ENCODE measurements at regions not wholly inside any gene's neighbourhood (a gene's known extent, or its start where the extent isn't known, plus 50 kb on each side); places are given as distances from the start of the nearest gene placed in this dataset.

DNA sequence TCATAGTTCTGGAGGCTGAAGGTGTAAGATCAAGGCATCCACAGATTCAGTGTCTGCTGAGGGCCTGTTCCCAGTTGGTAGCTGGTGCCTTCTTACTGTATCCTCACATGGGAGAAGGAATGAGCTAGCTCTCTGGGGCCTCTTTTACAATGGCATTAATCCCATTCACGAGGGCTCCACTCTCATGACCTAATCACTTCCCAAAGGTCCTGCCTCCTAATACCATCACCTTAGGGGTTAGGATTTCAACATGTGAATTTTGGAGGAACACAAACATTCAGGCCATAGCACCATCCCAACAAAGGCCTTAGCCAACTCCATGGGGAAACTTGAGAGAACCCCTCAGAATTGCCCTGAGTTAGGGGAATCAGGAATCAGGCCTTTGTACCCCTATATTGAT, 66.1 kb upstream of the CREB5 start:
- Histone ChIP-seq H3K4me1 (ENCODE audit: insufficient read depth, low read length, poor library complexity, severe bottlenecking) (no peaks in the 10 kb centered on the region), H3K36me3 (ENCODE audit: insufficient read depth, low read length) (no peaks in the 10 kb centered on the region), H3K9me2 (ENCODE audit: insufficient read depth, low read length) (no peaks in the 10 kb centered on the region), H3K9me3 (ENCODE audit: low read length) (no peaks in the 10 kb centered on the region), H3K79me2 (ENCODE audit: insufficient read depth, low read depth, low read length) (no peaks in the 10 kb centered on the region), H4K20me1 (ENCODE audit: insufficient read depth, low read length) (no peaks in the 10 kb centered on the region), H3K4me2 (ENCODE audit: low read length) (no peak overlapping the region), H3K4me3 (ENCODE audit: low read depth, low read length, poor library complexity, severe bottlenecking) (no peak overlapping the region), H2AFZ (ENCODE audit: low read length) (no peak overlapping the region), H3K27ac (ENCODE audit: low read depth, low read length, poor library complexity, severe bottlenecking) (no peak overlapping the region)
- DNase-seq (ENCODE audit: low spot score) = no peak
- BruUV-seq (replicated peaks) = no TSS peak
- POLR2A ChIA-PET = no interaction called here
- CTCF ChIA-PET (ENCODE audit: unreplicated experiment) = interaction anchor here (1.2 kb wide), 1 partner anchor 10 kb away, joined by 3 read pairs; no protein-coding TSS in a partner anchor
- intact Hi-C loops (cut with micrococcal nuclease; ENCODE audit: unreplicated experiment) = no loop called here
- TF ChIP-seq, protein P1, sequence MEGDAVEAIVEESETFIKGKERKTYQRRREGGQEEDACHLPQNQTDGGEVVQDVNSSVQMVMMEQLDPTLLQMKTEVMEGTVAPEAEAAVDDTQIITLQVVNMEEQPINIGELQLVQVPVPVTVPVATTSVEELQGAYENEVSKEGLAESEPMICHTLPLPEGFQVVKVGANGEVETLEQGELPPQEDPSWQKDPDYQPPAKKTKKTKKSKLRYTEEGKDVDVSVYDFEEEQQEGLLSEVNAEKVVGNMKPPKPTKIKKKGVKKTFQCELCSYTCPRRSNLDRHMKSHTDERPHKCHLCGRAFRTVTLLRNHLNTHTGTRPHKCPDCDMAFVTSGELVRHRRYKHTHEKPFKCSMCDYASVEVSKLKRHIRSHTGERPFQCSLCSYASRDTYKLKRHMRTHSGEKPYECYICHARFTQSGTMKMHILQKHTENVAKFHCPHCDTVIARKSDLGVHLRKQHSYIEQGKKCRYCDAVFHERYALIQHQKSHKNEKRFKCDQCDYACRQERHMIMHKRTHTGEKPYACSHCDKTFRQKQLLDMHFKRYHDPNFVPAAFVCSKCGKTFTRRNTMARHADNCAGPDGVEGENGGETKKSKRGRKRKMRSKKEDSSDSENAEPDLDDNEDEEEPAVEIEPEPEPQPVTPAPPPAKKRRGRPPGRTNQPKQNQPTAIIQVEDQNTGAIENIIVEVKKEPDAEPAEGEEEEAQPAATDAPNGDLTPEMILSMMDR (conservative IDR thresholded peaks at IDR 0.05; ENCODE audit: low read length) = no peak
- no peak for TF ChIP-seq EZH2phosphoT487 (IDR thresholded peaks at IDR 0.05; ENCODE audit: borderline replicate concordance, low read depth, low read length)

DNA sequence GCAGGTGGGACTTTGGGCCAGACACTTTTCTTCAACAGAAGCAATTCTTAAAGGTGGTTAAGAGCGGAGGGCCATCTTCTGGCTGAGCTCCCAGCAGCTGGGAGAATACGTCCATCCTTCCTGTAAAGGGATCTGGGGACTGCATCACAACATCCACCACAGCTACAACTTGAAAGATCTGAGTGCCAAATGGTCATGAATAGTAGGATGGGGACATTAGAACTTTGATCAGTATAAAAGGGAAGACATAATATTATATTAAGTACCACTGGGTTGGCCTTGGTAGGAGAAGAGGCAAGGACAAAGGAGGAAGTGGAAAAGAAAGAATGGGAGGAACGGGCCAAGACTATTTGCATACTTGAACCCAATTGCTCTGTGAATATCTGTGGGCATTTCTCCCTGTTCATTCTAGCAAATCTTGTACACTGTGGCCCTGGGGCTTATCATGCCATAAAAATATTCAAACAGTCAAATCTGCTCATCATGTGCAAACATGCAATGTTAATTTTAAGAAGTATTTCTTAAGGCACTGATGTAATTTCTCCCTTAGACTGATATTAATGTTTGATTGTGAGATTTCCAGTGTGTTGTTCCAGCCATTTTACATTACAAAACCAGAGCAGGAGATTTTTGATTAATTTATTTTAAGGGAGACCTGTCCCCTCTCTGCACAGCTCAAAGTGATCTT, 65.5 kb upstream of the CREB5 start:
- BruUV-seq (replicated peaks) = no TSS peak
- H3K4me3 ChIP-seq (ENCODE audit: low read depth, low read length, poor library complexity, severe bottlenecking) = no peak overlapping the region
- no peaks in the 10 kb centered on the region for H3K79me2 ChIP-seq (ENCODE audit: insufficient read depth, low read depth, low read length)
- H3K9me2 ChIP-seq (ENCODE audit: insufficient read depth, low read length) = no peaks in the 10 kb centered on the region
- no peaks in the 10 kb centered on the region for H3K36me3 ChIP-seq (ENCODE audit: insufficient read depth, low read length)
- H4K20me1 ChIP-seq (ENCODE audit: insufficient read depth, low read length) = no peaks in the 10 kb centered on the region
- H3K4me2 ChIP-seq (ENCODE audit: low read length) = no peak overlapping the region
- H3K9me3 ChIP-seq (ENCODE audit: low read length) = no peaks in the 10 kb centered on the region
- intact Hi-C loops (cut with micrococcal nuclease; ENCODE audit: unreplicated experiment) = no loop called here
- TF ChIP-seq EZH2phosphoT487 (IDR thresholded peaks at IDR 0.05; ENCODE audit: borderline replicate concordance, low read depth, low read length) = no peak
- CTCF ChIA-PET (ENCODE audit: unreplicated experiment) = interaction anchor here (1.2 kb wide), 1 partner anchor 9 kb away, joined by 3 read pairs; no protein-coding TSS in a partner anchor
- DNase-seq (ENCODE audit: low spot score) = no peak
- POLR2A ChIA-PET = no interaction called here
- no peak overlapping the region for H2AFZ ChIP-seq (ENCODE audit: low read length)
- no peak overlapping the region for H3K27ac ChIP-seq (ENCODE audit: low read depth, low read length, poor library complexity, severe bottlenecking)
- no peaks in the 10 kb centered on the region for H3K4me1 ChIP-seq (ENCODE audit: insufficient read depth, low read length, poor library complexity, severe bottlenecking)

DNA sequence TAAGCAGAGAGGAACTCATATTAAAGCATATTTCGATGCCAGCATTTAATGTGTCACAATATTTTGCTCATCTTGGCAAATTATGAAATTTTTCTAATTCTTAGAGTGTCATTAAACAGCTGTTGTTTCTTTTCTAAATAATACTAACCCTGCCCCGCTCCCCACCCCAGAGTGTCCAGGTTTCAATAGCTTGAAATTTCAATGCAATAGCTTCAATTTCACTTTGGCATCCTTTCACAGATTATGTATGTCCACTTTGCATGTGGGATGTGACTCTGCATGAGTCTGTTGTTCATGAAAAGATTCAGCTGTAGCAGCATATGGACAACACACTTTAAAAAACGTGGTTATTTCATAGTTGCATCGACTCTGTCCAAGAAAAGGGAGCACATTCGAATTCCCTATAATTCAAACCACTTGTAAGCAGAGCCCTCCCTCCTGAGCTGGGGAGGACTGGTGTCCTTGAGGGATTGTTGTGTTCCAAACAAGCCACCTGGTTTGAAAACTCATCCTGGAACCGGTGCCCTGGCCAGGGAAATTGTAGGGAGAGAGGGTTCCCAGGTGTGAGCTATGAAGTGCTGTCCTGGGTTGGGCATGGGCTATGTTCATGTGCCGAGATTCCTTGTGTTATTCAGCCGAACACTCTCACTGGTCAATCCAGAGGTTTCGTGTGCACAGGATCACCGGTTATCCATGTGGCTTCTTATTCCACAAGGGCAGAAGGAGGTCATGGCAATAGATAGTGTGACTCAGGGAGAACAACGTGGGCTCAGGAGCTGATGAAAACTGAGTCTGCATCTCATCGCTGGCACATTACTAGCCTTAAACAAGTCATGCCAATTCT, 64.6 kb upstream of the CREB5 start:
- DNase-seq (ENCODE audit: low spot score) = no peak
- Histone ChIP-seq H3K4me3 (ENCODE audit: low read depth, low read length, poor library complexity, severe bottlenecking) (no peak overlapping the region), H4K20me1 (ENCODE audit: insufficient read depth, low read length) (no peaks in the 10 kb centered on the region), H3K36me3 (ENCODE audit: insufficient read depth, low read length) (no peaks in the 10 kb centered on the region), H3K9me3 (ENCODE audit: low read length) (no peaks in the 10 kb centered on the region), H3K4me2 (ENCODE audit: low read length) (no peak overlapping the region), H3K27ac (ENCODE audit: low read depth, low read length, poor library complexity, severe bottlenecking) (no peak overlapping the region), H2AFZ (ENCODE audit: low read length) (no peak overlapping the region), H3K4me1 (ENCODE audit: insufficient read depth, low read length, poor library complexity, severe bottlenecking) (no peaks in the 10 kb centered on the region), H3K79me2 (ENCODE audit: insufficient read depth, low read depth, low read length) (no peaks in the 10 kb centered on the region), H3K9me2 (ENCODE audit: insufficient read depth, low read length) (no peaks in the 10 kb centered on the region)
- POLR2A ChIA-PET = no interaction called here
- no peak for TF ChIP-seq EZH2phosphoT487 (IDR thresholded peaks at IDR 0.05; ENCODE audit: borderline replicate concordance, low read depth, low read length)
- TF ChIP-seq, protein P1 (conservative IDR thresholded peaks at IDR 0.05; ENCODE audit: low read length) = no peak
- intact Hi-C loops (cut with micrococcal nuclease; ENCODE audit: unreplicated experiment) = no loop called here
- BruUV-seq (replicated peaks) = no TSS peak
- CTCF ChIA-PET (ENCODE audit: unreplicated experiment) = no interaction called here

Data from OCI-LY7 (cell line).